UCSD-AML1 (cell line): ENCODE measurements at regions not wholly inside any gene's neighbourhood (a gene's known extent, or its start where the extent isn't known, plus 50 kb on each side); places are given as distances from the start of the nearest gene placed in this dataset.
"Not testable (repeated sequence)": the region's sequence is repeated elsewhere in the genome, so short reads cannot be mapped to it uniquely, and the experiment has no call there.

Experiments
- DNase-seq: peaks from one replicate; lab custom pipeline; 2025; ENCODE audit not compliant: unreplicated experiment; lab: John Stamatoyannopoulos, UW

GRCh38 chr6:16832043-16832567 is 70.8 kb upstream of the ATXN1 start:
- DNase-seq: no peak

GRCh38 chr6:16831136-16831535 is 69.9 kb upstream of the ATXN1 start:
- DNase-seq: no peak

- no peak for DNase-seq
Observed at GRCh38 chr6:16828058-16828457, 66.8 kb upstream of the ATXN1 start.

GRCh38 chr6:16827627-16828026 is 66.4 kb upstream of the ATXN1 start:
- no peak for DNase-seq

- DNase-seq: no peak
Observed at GRCh38 chr6:16825784-16826183, 64.5 kb upstream of the ATXN1 start.

- no peak for DNase-seq
Observed at GRCh38 chr6:16824845-16825685, 63.8 kb upstream of the ATXN1 start.

- DNase-seq: no peak
Observed at GRCh38 chr6:16823718-16824352, 62.6 kb upstream of the ATXN1 start.

GRCh38 chr6:16822975-16823717 is 61.9 kb upstream of the ATXN1 start:
- no peak for DNase-seq

GRCh38 chr6:16822529-16822928 is 61.3 kb upstream of the ATXN1 start:
- DNase-seq: no peak

- DNase-seq: no peak
Observed at GRCh38 chr6:16821834-16822264, 60.6 kb upstream of the ATXN1 start.

- not testable (repeated sequence) for DNase-seq
Observed at GRCh38 chr6:16820262-16820661, 59.0 kb upstream of the ATXN1 start.

GRCh38 chr6:16819752-16820151 is 58.5 kb upstream of the ATXN1 start:
- no peak for DNase-seq

GRCh38 chr6:16818992-16819626 is 57.8 kb upstream of the ATXN1 start:
- no peak for DNase-seq

- no peak for DNase-seq
Observed at GRCh38 chr6:16817594-16817993, 56.3 kb upstream of the ATXN1 start.

GRCh38 chr6:16816891-16817290 is 55.6 kb upstream of the ATXN1 start:
- DNase-seq: no peak

- DNase-seq: no peak
Observed at GRCh38 chr6:16812993-16813392, 51.7 kb upstream of the ATXN1 start.

GRCh38 chr6:16811277-16811979 is 50.2 kb upstream of the ATXN1 start:
- no peak for DNase-seq
